Endothelial cell of umbilical vein (primary cell): ENCODE measurements at regions not wholly inside any gene's neighbourhood (a gene's known extent, or its start where the extent isn't known, plus 50 kb on each side); places are given as distances from the start of the nearest gene placed in this dataset.

Experiments used
- BruUV-seq: library from RNA; stranded (reverse); fragments of 400-500 nt; replicated peaks from 2 replicates; lab custom pipeline; 2021; lab: Mats Ljungman, UMichigan
- CTCF ChIA-PET: fragments of 300-600, 350-600 bp; sonication (Branson Sonifier 250); formaldehyde crosslinking; loops from one replicate; lab custom pipeline; 2021; ENCODE audit warnings: antibody characterized with exemption, inconsistent platforms; lab: Charles Lee
- POLR2A ChIA-PET: fragments of 300-600, 350-600 bp; sonication (Branson Sonifier 250); formaldehyde crosslinking; loops from one replicate; lab custom pipeline; 2021; ENCODE audit warnings: antibody characterized with exemption, inconsistent platforms; lab: Charles Lee
- DNase-seq: peaks from one replicate; pipeline ENCODE4 v3.0.0-alpha.2; 2011; ENCODE audit warnings: low read depth, low spot score
- FAIRE-seq: peaks from 2 replicates; lab custom pipeline; 2011; peaks lifted over from hg19 to GRCh38; lab: Jason Lieb, UNC
- H2AFZ ChIP-seq: 2 replicates; pipeline ENCODE4 v1.6.0; 2012; ENCODE audit warnings: low read depth, low read length, control low read depth, inconsistent platforms
- H3K27ac ChIP-seq: 2 replicates; pipeline ENCODE4 v1.5.1; 2011; ENCODE audit warnings: low read depth, mild to moderate bottlenecking, control low read depth, low read length, moderate library complexity; ENCODE audit not compliant: insufficient read depth
- H3K27me3 ChIP-seq, 2 experiments: 2 replicates each; pipeline versions ENCODE4 v1.6.0 to v1.6.1; 2011; ENCODE audit warnings: low read length in 2 of 2, mixed read lengths in 1 of 2; ENCODE audit not compliant: control insufficient read depth in 2 of 2, insufficient read depth in 2 of 2
- H3K36me3 ChIP-seq, 2 experiments: 2 replicates in 1 of 2; 3 replicates in 1 of 2; pipeline ENCODE4 v1.5.1; 2011; ENCODE audit warnings: low read length in 2 of 2, mild to moderate bottlenecking in 1 of 2, moderate library complexity in 1 of 2; ENCODE audit not compliant: control insufficient read depth in 2 of 2, insufficient read depth in 2 of 2; ENCODE audit errors: extremely low read depth in 1 of 2
- H3K4me1 ChIP-seq: 3 replicates; pipeline ENCODE4 v1.5.1; 2011; ENCODE audit warnings: mild to moderate bottlenecking, low read length; ENCODE audit not compliant: control insufficient read depth, insufficient read depth; ENCODE audit errors: extremely low read depth
- H3K4me2 ChIP-seq: 2 replicates; pipeline ENCODE4 v1.6.1; 2011; ENCODE audit warnings: low read length, control low read depth, mixed read lengths; ENCODE audit not compliant: insufficient read depth
- H3K4me3 ChIP-seq, 3 experiments: fragments of 200-600 bp in 1 of 3; sonication (generic), shearing (Covaris generic) in 1 of 3; replicated peaks in 1 of 3; 2 replicates each; pipeline ENCODE4 v1.5.1; 2011 to 2016; ENCODE audit warnings: control low read depth in 3 of 3, low read length in 3 of 3, mild to moderate bottlenecking in 2 of 3, inconsistent platforms in 1 of 3, low read depth in 1 of 3, moderate library complexity in 1 of 3; ENCODE audit not compliant: insufficient read depth in 1 of 3
- H3K79me2 ChIP-seq: 2 replicates; pipeline ENCODE4 v1.6.0; 2012; ENCODE audit warnings: low read length, inconsistent platforms; ENCODE audit not compliant: control insufficient read depth, insufficient read depth
- H3K9ac ChIP-seq: replicated peaks from 2 replicates; pipeline ENCODE3; 2011; ENCODE audit warnings: low read length, control low read depth; ENCODE audit not compliant: insufficient read depth; ENCODE audit errors: extremely low read depth
- H3K9me1 ChIP-seq: replicated peaks from 3 replicates; pipeline ENCODE4 v1.6.0; 2011; ENCODE audit warnings: mild to moderate bottlenecking, low read length; ENCODE audit not compliant: control insufficient read depth, insufficient read depth; ENCODE audit errors: extremely low read depth
- H3K9me3 ChIP-seq: replicated peaks from 2 replicates; pipeline ENCODE4 v1.5.1; 2012; ENCODE audit warnings: low read length, inconsistent platforms; ENCODE audit not compliant: control insufficient read depth, insufficient read depth
- H4K20me1 ChIP-seq: replicated peaks from 2 replicates; pipeline ENCODE3; 2011; ENCODE audit warnings: mild to moderate bottlenecking, low read length; ENCODE audit not compliant: control insufficient read depth, insufficient read depth; ENCODE audit errors: extremely low read depth
- EZH2 ChIP-seq: IDR thresholded peaks from 2 replicates; pipeline ENCODE4 v1.6.1; 2012; ENCODE audit warnings: borderline replicate concordance, low read depth, mild to moderate bottlenecking, moderate library complexity, low read length, inconsistent platforms; ENCODE audit not compliant: severe bottlenecking
- FOS ChIP-seq: IDR thresholded peaks from 2 replicates; pipeline ENCODE4 v1.6.1; 2011; ENCODE audit warnings: mild to moderate bottlenecking, low read length, moderate library complexity, borderline replicate concordance; ENCODE audit not compliant: insufficient read depth
- GATA2 ChIP-seq: IDR thresholded peaks from 2 replicates; pipeline ENCODE4 v1.7.0; 2011; ENCODE audit warnings: low read depth, mild to moderate bottlenecking, moderate library complexity, mixed read lengths, low read length; ENCODE audit not compliant: insufficient read length, insufficient read depth
- JUN ChIP-seq: IDR thresholded peaks from 2 replicates; pipeline ENCODE4 v1.6.1; 2011; ENCODE audit warnings: borderline replicate concordance, low read depth; ENCODE audit not compliant: insufficient read length, insufficient read depth
- MYC ChIP-seq: IDR thresholded peaks from one replicate; pipeline ENCODE4 v1.6.1; 2011; ENCODE audit warnings: mild to moderate bottlenecking, low read depth, low read length
- POLR2A ChIP-seq: IDR thresholded peaks from 2 replicates; pipeline ENCODE4 v1.6.1; 2012; ENCODE audit warnings: low read depth, mild to moderate bottlenecking, control low read depth, low read length
- POLR2AphosphoS5 ChIP-seq: IDR thresholded peaks from 2 replicates; pipeline ENCODE4 v1.6.1; 2012; ENCODE audit warnings: low read depth, mild to moderate bottlenecking, control low read depth, low read length, moderate library complexity; ENCODE audit not compliant: insufficient read depth
- dilution Hi-C: fragments of 300-500 bp; cut with MboI; formaldehyde crosslinking; loops from one replicate; pipeline ENCODE4 v1.15.0; 2019; ENCODE audit warnings: low sequenced_read_pairs; ENCODE audit not compliant: extremely low pct_ligation_motif_present
- intact Hi-C: fragments of 100-400 bp; cut with micrococcal nuclease; formaldehyde crosslinking; loops from one replicate; pipeline ENCODE4 v1.10.0; 2022
- TF ChIP-seq, protein P1 (sequence below), 2 donors: IDR thresholded peaks; 1 replicate in 1 of 2; 2 replicates in 1 of 2; pipeline ENCODE4 v1.5.1; 2011; ENCODE audit warnings: low read length in 2 of 2, mild to moderate bottlenecking in 2 of 2, moderate library complexity in 2 of 2, control low read depth in 1 of 2, inconsistent platforms in 1 of 2, low read depth in 1 of 2; ENCODE audit not compliant: insufficient read depth in 1 of 2; ENCODE audit errors: extremely low read depth in 1 of 2

DNA sequence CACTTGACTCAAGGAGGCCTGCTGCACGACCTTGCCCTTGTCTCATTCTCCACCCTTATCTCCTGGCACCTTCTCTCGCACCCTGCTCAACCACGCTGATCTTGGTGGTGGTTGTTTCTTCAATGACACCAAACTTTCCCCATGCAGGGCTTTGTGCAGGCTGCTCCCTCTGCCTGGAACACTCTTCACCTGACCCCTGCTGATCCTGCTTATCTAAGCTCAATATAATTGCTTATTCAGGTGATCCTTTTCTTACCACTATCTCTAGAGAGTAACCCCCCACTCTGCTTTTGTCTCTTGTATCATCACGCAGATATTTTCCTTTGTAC lies 604.4 kb downstream of the BUD13 start:
- H3K9ac ChIP-seq: no peak overlapping the region
- no peaks in the 10 kb centered on the region for H3K27me3 ChIP-seq
- H3K79me2 ChIP-seq: no peaks in the 10 kb centered on the region
- no TSS peak for BruUV-seq
- ChIA-PET CTCF (no interaction called here), POLR2A (no interaction called here)
- H3K36me3 ChIP-seq: no peaks in the 10 kb centered on the region
- H3K4me1 ChIP-seq: no peaks in the 10 kb centered on the region
- H3K27ac ChIP-seq: no peak overlapping the region
- TF ChIP-seq POLR2AphosphoS5 (no peak), GATA2 (no peak), JUN (no peak), EZH2 (no peak), FOS (no peak), POLR2A (no peak), MYC (no peak)
- TF ChIP-seq, protein P1, sequence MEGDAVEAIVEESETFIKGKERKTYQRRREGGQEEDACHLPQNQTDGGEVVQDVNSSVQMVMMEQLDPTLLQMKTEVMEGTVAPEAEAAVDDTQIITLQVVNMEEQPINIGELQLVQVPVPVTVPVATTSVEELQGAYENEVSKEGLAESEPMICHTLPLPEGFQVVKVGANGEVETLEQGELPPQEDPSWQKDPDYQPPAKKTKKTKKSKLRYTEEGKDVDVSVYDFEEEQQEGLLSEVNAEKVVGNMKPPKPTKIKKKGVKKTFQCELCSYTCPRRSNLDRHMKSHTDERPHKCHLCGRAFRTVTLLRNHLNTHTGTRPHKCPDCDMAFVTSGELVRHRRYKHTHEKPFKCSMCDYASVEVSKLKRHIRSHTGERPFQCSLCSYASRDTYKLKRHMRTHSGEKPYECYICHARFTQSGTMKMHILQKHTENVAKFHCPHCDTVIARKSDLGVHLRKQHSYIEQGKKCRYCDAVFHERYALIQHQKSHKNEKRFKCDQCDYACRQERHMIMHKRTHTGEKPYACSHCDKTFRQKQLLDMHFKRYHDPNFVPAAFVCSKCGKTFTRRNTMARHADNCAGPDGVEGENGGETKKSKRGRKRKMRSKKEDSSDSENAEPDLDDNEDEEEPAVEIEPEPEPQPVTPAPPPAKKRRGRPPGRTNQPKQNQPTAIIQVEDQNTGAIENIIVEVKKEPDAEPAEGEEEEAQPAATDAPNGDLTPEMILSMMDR (IDR thresholded peaks at IDR 0.05; ENCODE audit: extremely low read depth in 1 of 2, insufficient read depth in 1 of 2, low read depth in 1 of 2, low read length in 2 of 2): no peak
- intact Hi-C loops: no loop called here
- H3K9me3 ChIP-seq: no peaks in the 10 kb centered on the region
- dilution Hi-C loops: no loop called here
- no peak overlapping the region for H3K4me3 ChIP-seq
- DNase-seq (no peak), FAIRE-seq (no peak)
- no peaks in the 10 kb centered on the region for H3K9me1 ChIP-seq
- H3K4me2 ChIP-seq: no peak overlapping the region
- no peak overlapping the region for H2AFZ ChIP-seq
- no peaks in the 10 kb centered on the region for H4K20me1 ChIP-seq
